ENCODE measurements at regions not wholly inside any gene's neighbourhood (a gene's known extent, or its start where the extent isn't known, plus 50 kb on each side); places are given as distances from the start of the nearest gene placed in this dataset.

DNA sequence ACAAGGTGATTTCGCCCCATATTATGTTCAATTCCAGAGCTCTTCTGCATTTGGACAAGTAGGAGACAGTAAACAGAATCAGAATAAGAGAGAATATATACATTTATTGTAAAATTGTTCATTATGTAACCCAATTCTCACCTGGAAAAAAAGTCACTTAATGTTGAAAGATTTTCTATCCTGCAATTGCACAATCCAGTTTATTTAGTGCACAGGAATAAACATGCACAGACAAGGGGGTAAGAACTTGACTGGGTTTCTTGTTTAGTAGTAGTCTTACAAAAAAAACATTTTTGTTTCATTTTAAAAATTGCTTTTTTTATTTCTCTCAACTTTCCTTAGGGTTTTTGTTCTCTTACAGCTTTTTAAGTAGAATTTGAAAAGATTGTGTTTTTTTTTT lies 126.6 kb downstream of the SAMD9 start:
- H3K4me3 ChIP-seq (ENCODE audit: insufficient read length, low read depth), result no peak overlapping the region
- H3K27me3 ChIP-seq (ENCODE audit: insufficient read depth, insufficient read length), result no peaks in the 10 kb centered on the region
- H3K36me3 ChIP-seq (ENCODE audit: insufficient read depth, insufficient read length, low read length), result no peaks in the 10 kb centered on the region
- H3K4me1 ChIP-seq (ENCODE audit: insufficient read depth, insufficient read length), result no peaks in the 10 kb centered on the region
- H3K9me3 ChIP-seq (ENCODE audit: insufficient read depth, low read length), result no peaks in the 10 kb centered on the region
- TF ChIP-seq YY1 (IDR thresholded peaks at IDR 0.05; ENCODE audit: insufficient read depth, insufficient read length) (no peak), SUZ12 (IDR thresholded peaks at IDR 0.05; ENCODE audit: extremely low read depth, insufficient read depth, insufficient read length) (no peak), ZNF274 (IDR thresholded peaks at IDR 0.05; ENCODE audit: low read depth, low read length) (no peak)
- H3K9ac ChIP-seq (ENCODE audit: insufficient read length, low read depth), result no peak overlapping the region
- DNase-seq (ENCODE audit: low read depth, low spot score), result no peak

- H3K27me3 ChIP-seq (ENCODE audit: insufficient read depth, insufficient read length), result no peaks in the 10 kb centered on the region
- DNase-seq (ENCODE audit: low read depth, low spot score), result no peak
- no peak overlapping the region for H3K9ac ChIP-seq (ENCODE audit: insufficient read length, low read depth)
- TF ChIP-seq YY1 (IDR thresholded peaks at IDR 0.05; ENCODE audit: insufficient read depth, insufficient read length) (no peak), SUZ12 (IDR thresholded peaks at IDR 0.05; ENCODE audit: extremely low read depth, insufficient read depth, insufficient read length) (no peak), ZNF274 (IDR thresholded peaks at IDR 0.05; ENCODE audit: low read depth, low read length) (no peak)
- no peaks in the 10 kb centered on the region for H3K4me1 ChIP-seq (ENCODE audit: insufficient read depth, insufficient read length)
- H3K4me3 ChIP-seq (ENCODE audit: insufficient read length, low read depth), result no peak overlapping the region
- H3K36me3 ChIP-seq (ENCODE audit: insufficient read depth, insufficient read length, low read length), result no peaks in the 10 kb centered on the region
- no peaks in the 10 kb centered on the region for H3K9me3 ChIP-seq (ENCODE audit: insufficient read depth, low read length)
Observed at GRCh38 chr7:92988941-92989545, 128.7 kb downstream of the SAMD9 start.

- Histone ChIP-seq H3K4me1 (ENCODE audit: insufficient read depth, insufficient read length) (no peaks in the 10 kb centered on the region), H3K4me3 (ENCODE audit: insufficient read length, low read depth) (no peak overlapping the region), H3K9me3 (ENCODE audit: insufficient read depth, low read length) (no peaks in the 10 kb centered on the region), H3K9ac (ENCODE audit: insufficient read length, low read depth) (no peak overlapping the region), H3K36me3 (ENCODE audit: insufficient read depth, insufficient read length, low read length) (no peaks in the 10 kb centered on the region), H3K27me3 (ENCODE audit: insufficient read depth, insufficient read length) (no peaks in the 10 kb centered on the region)
- DNase-seq (ENCODE audit: low read depth, low spot score), result peak; percentile 9
- TF ChIP-seq SUZ12 (IDR thresholded peaks at IDR 0.05; ENCODE audit: extremely low read depth, insufficient read depth, insufficient read length) (no peak), YY1 (IDR thresholded peaks at IDR 0.05; ENCODE audit: insufficient read depth, insufficient read length) (no peak), ZNF274 (IDR thresholded peaks at IDR 0.05; ENCODE audit: low read depth, low read length) (no peak)
Observed at GRCh38 chr7:92988051-92988450, 129.7 kb downstream of the SAMD9 start.

GRCh38 chr7:92987538-92987937 lies 130.2 kb downstream of the SAMD9 start:
- no peak for DNase-seq (ENCODE audit: low read depth, low spot score)
- Histone ChIP-seq H3K27me3 (ENCODE audit: insufficient read depth, insufficient read length) (no peaks in the 10 kb centered on the region), H3K4me3 (ENCODE audit: insufficient read length, low read depth) (no peak overlapping the region), H3K4me1 (ENCODE audit: insufficient read depth, insufficient read length) (no peaks in the 10 kb centered on the region), H3K9ac (ENCODE audit: insufficient read length, low read depth) (no peak overlapping the region), H3K36me3 (ENCODE audit: insufficient read depth, insufficient read length, low read length) (no peaks in the 10 kb centered on the region), H3K9me3 (ENCODE audit: insufficient read depth, low read length) (no peaks in the 10 kb centered on the region)
- TF ChIP-seq ZNF274 (IDR thresholded peaks at IDR 0.05; ENCODE audit: low read depth, low read length) (no peak), YY1 (IDR thresholded peaks at IDR 0.05; ENCODE audit: insufficient read depth, insufficient read length) (no peak), SUZ12 (IDR thresholded peaks at IDR 0.05; ENCODE audit: extremely low read depth, insufficient read depth, insufficient read length) (no peak)

- Histone ChIP-seq H3K27me3 (ENCODE audit: insufficient read depth, insufficient read length) (no peaks in the 10 kb centered on the region), H3K9me3 (ENCODE audit: insufficient read depth, low read length) (no peaks in the 10 kb centered on the region), H3K4me1 (ENCODE audit: insufficient read depth, insufficient read length) (no peaks in the 10 kb centered on the region), H3K36me3 (ENCODE audit: insufficient read depth, insufficient read length, low read length) (no peaks in the 10 kb centered on the region), H3K9ac (ENCODE audit: insufficient read length, low read depth) (no peak overlapping the region), H3K4me3 (ENCODE audit: insufficient read length, low read depth) (no peak overlapping the region)
- no peak for DNase-seq (ENCODE audit: low read depth, low spot score)
- TF ChIP-seq SUZ12 (IDR thresholded peaks at IDR 0.05; ENCODE audit: extremely low read depth, insufficient read depth, insufficient read length), result no peak
Observed at GRCh38 chr7:92987095-92987494, 130.7 kb downstream of the SAMD9 start.

GRCh38 chr7:92982928-92983327 lies 134.9 kb downstream of the SAMD9 start:
- no peaks in the 10 kb centered on the region for H3K36me3 ChIP-seq (ENCODE audit: insufficient read depth, insufficient read length, low read length)
- no peaks in the 10 kb centered on the region for H3K4me1 ChIP-seq (ENCODE audit: insufficient read depth, insufficient read length)
- no peak for DNase-seq (ENCODE audit: low read depth, low spot score)
- TF ChIP-seq SUZ12 (IDR thresholded peaks at IDR 0.05; ENCODE audit: extremely low read depth, insufficient read depth, insufficient read length) (no peak), ZNF274 (IDR thresholded peaks at IDR 0.05; ENCODE audit: low read depth, low read length) (no peak), YY1 (IDR thresholded peaks at IDR 0.05; ENCODE audit: insufficient read depth, insufficient read length) (no peak)
- H3K27me3 ChIP-seq (ENCODE audit: insufficient read depth, insufficient read length), result no peaks in the 10 kb centered on the region
- no peak overlapping the region for H3K4me3 ChIP-seq (ENCODE audit: insufficient read length, low read depth)
- H3K9ac ChIP-seq (ENCODE audit: insufficient read length, low read depth), result no peak overlapping the region
- peaks cover 4% of the 10 kb centered on the region; the same call in 1 of the 2 replicates for H3K9me3 ChIP-seq (ENCODE audit: insufficient read depth, low read length)

GRCh38 chr7:92976931-92977330 lies 140.6 kb upstream of the CDK6 start:
- DNase-seq (ENCODE audit: low read depth, low spot score), result no peak
- Histone ChIP-seq H3K9ac (ENCODE audit: insufficient read length, low read depth) (no peak overlapping the region), H3K4me1 (ENCODE audit: insufficient read depth, insufficient read length) (no peaks in the 10 kb centered on the region), H3K27me3 (ENCODE audit: insufficient read depth, insufficient read length) (no peaks in the 10 kb centered on the region), H3K9me3 (ENCODE audit: insufficient read depth, low read length) (peaks cover 15% of the 10 kb centered on the region), H3K4me3 (ENCODE audit: insufficient read length, low read depth) (no peak overlapping the region), H3K36me3 (ENCODE audit: insufficient read depth, insufficient read length, low read length) (no peaks in the 10 kb centered on the region)
- TF ChIP-seq SUZ12 (IDR thresholded peaks at IDR 0.05; ENCODE audit: extremely low read depth, insufficient read depth, insufficient read length) (no peak), ZNF274 (IDR thresholded peaks at IDR 0.05; ENCODE audit: low read depth, low read length) (no peak), YY1 (IDR thresholded peaks at IDR 0.05; ENCODE audit: insufficient read depth, insufficient read length) (no peak)
